Cerebellar nuclear complex (tissue), 1 donor: ENCODE measurements at regions not wholly inside any gene's neighbourhood (a gene's known extent, or its start where the extent isn't known, plus 50 kb on each side); places are given as distances from the start of the nearest gene placed in this dataset.

Experiments
- DNase-seq, 2 experiments: peaks; one replicate each; lab custom pipeline; 2025; lab: John Stamatoyannopoulos, UW

DNA sequence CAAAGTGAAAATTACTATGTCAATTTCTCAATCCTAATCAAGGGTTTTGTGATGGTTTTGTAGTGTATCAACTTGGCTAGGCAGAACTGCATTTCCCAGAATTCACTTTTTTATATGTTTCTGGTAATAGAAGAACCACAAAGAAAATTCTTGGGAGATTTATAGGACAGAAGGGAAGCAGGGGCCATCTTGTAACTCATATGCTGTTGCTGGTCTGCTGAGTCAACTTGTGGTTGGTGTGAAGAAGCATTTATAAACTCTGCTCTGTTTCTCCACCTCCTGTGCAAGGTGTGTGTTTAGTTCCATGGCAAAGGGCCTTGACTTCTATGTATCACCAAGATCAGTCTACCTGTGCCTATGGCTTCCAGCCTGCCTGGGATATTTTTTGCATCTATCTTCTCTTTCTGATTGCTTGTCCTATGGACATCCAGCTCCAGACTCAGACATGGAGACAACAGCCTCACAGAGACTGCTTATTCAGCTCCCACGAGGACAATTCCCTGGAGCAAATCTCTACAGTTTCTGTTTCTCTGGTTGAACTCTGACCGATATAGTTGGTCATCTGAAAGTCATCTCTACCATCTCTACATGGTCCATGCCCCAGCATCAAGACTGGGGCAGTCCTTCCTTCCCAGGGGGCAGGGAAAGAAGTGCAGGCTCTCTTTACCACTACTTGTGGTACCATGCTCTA is 364.3 kb upstream of the DDHD1 start:
- no peak for DNase-seq

DNA sequence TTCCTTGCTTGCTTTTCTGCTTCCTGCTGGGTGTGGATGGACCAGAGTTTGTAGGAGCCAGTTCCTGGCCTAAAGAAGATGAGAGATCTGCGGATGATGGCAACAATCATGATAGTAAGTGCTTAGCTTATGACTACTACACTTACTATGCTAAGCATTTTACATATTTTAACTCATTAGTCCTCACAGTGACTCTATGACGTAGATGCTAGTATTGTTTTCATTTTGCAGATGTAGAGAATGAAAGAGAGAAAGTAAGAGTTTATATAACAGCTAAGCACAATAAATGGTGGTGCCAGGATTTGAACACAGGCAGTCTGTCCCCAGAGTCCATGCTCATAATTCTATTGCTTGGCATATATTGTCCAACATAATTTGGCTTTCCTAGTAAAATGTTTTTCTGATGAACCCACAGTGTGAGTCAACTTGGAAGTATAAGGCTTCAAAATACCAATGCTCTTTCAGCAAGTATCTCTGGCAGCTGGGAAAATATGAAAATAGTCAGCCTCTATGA is 363.2 kb upstream of the DDHD1 start:
- no peak for DNase-seq

DNA sequence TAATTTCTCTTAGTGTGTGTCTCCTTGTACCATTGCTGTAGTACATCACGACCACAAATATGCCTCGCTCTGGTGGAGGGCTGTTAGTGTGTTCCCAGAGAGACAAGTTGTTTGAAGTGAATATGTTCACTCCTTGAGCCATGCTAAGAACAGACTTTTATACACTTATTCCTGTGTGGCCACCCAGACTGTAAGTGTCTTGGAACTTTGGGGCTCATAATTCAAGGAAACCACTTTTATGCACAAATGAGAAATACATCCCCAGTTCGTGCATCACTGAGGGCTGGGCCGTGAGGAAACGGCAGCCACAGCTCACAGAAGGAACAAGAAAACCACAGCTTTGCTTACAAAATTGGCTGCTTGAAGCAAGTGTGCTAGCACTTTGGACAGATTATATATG is 362.2 kb upstream of the DDHD1 start:
- DNase-seq, result no peak

GRCh38 chr14:53514197-53514596 is 361.1 kb upstream of the DDHD1 start:
- no peak for DNase-seq

DNA sequence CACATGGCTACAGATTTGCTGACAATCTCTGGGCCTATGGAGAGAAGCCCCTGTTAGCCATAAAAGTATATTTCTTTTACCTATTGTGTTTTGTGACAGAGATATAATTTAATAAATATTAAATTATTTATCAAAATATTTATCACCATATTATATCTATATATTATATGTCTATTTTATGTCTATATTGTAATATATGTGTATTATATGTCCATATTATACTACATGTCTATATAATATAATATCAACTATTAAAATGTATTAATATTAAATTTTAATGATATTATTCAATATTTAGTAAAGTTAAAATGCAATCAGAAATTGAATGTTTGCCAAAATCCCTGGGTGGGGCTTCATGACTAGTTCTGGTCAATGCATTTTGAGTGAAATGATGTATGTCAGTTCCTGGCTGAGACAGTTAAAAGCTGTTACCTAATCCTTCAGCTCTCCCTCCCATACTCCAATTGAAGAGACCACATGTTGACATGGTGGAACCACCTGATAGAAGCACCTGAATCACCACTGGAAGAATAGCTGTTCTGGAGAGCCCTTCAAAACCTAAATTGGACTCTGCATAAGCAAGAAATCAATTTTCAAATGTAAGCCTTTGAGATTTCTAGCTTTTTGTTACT is 357.3 kb upstream of the DDHD1 start:
- DNase-seq, result no peak

- no peak for DNase-seq
Measured at GRCh38 chr14:53509276-53510244, 356.4 kb upstream of the DDHD1 start.

GRCh38 chr14:53501361-53502211 is 348.5 kb upstream of the DDHD1 start:
- DNase-seq, result no peak

- no peak for DNase-seq
Measured at GRCh38 chr14:53500191-53500590, 347.1 kb upstream of the DDHD1 start.

GRCh38 chr14:53496668-53497067 is 343.5 kb upstream of the DDHD1 start:
- DNase-seq, result no peak

DNA sequence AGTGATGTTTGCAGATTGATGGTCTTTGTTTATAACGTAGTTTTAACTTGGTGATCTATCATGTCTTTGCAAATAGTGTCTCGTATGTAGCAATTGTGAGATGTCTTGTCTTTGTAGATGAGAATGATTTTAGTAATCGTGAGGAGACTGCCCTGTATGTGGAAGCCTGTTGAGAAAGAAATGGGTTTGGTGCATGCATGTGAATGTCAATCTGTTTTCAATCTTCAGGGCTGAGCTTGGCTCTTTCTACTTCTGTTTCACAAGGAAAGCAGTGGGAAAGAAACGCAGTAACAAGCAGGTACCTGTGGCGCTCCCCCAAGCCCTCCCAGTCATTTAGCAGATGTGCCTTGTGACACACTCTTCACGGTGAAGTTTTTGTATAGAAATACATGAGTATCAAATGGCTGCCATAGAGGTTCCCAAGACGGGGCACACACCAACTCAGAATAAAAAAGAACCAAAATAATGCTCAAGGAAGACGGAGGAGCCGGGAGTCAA is 342.8 kb upstream of the DDHD1 start:
- DNase-seq, result no peak

GRCh38 chr14:53494587-53494986 is 341.5 kb upstream of the DDHD1 start:
- DNase-seq, result no peak

DNA sequence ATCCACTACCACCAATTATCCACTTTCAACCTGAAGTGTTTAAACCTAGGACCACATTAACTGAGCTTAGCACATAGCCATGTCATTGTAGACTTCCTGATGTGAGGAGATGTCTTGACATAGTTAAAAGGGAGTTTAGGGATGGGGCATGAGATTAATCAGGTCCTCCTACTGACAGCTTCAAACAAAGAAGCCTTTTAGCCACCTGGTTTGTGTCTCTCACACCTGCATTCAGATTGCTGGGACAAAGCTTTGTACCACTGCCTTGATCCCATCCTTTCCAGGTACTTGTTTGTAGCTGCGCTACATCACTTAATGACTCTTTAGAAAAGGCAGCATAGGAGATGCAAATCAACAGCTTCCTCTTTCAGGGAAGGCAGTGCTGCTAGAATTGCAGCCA is 340.7 kb upstream of the DDHD1 start:
- DNase-seq, result no peak

DNA sequence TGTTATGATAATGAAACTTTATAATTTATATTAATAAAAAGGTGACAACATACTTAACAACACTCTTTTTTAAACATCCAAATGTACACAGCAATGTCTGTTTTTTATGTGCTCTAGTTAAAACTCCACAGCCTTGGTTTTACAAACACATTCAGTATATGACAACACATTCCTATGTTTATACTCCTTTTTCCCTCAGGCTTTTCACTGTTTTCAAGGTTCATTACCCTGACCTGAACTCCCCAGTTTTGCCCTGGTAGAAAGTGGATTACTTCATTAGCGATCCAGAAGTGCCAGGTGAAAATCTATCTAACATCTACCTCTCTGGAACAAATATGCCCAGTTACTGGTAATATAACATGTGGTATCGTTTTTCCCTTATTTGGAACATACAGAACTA is 340.2 kb upstream of the DDHD1 start:
- DNase-seq, result no peak

- DNase-seq, result no peak
Measured at GRCh38 chr14:53491884-53492277, 338.8 kb upstream of the DDHD1 start.

- no peak for DNase-seq
Measured at GRCh38 chr14:53491256-53491883, 338.2 kb upstream of the DDHD1 start.

GRCh38 chr14:53478174-53478573 is 325.1 kb upstream of the DDHD1 start:
- no peak for DNase-seq

- no peak for DNase-seq
Measured at GRCh38 chr14:53473480-53473879, 320.4 kb upstream of the DDHD1 start.

- DNase-seq, result no peak
Measured at GRCh38 chr14:53472306-53472705, 319.2 kb upstream of the DDHD1 start.

GRCh38 chr14:53470351-53471043 is 317.4 kb upstream of the DDHD1 start:
- DNase-seq, result no peak

DNA sequence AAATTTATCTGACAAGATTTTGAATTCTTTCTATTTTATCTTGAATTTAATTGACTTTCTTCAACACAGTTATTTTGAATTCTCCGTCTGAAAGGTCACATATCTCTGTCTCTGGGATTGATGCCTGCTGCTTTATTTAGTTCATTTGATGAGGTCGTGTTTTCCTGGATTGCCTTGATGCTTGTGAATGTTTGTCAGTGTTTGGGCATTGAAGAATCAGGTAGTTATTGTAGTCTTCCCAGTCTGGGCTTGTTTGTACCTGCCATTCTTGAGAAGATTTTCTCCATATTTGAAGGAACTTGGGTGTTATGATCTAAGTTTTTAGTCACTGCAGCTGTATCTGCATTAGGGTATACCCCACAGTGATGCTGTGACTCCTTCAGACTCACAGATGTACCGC is 315.8 kb upstream of the DDHD1 start:
- no peak for DNase-seq
